ENCODE measurements at regions not wholly inside any gene's neighbourhood (a gene's known extent, or its start where the extent isn't known, plus 50 kb on each side); places are given as distances from the start of the nearest gene placed in this dataset.

DNA sequence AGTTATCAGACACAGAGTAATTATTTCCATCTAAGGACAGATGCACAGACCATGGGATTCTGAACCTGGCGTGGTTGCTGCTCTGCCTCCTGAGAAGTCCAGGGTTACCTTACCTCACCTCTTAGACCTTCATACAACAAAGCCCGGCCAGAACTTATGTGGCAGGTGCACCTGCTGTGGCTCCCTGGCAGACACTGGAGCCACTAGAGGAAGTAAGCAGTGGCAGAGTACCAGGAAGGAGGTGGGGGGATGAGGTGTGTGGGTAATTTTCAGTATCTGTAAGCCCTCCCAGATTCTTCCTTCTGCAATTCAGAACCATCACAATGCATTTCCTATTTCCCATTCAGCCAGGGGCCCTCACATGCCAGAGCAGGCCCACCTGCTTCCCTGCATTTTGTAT, 106.1 kb upstream of the DOCK9 start:
- Histone ChIP-seq H4K20me1 (ENCODE audit: insufficient read depth, low read length) (no peaks in the 10 kb centered on the region), H3K79me2 (ENCODE audit: insufficient read depth, low read length) (peaks cover 4% of the 10 kb centered on the region), H2AFZ (ENCODE audit: low read depth, low read length) (no peak overlapping the region), H3K9ac (ENCODE audit: low read depth, low read length) (no peak overlapping the region), H3K27me3 (ENCODE audit: insufficient read depth, low read length, poor library complexity) (no peaks in the 10 kb centered on the region), H3K4me2 (ENCODE audit: insufficient read depth, low read length) (no peak overlapping the region; the same call in 1 of the 2 replicates), H3K27ac (ENCODE audit: low read length) (no peak overlapping the region), H3K36me3 (ENCODE audit: insufficient read depth, low read length) (no peaks in the 10 kb centered on the region; the same call in 1 of the 2 replicates), H3K4me1 (ENCODE audit: insufficient read depth, low read length) (peaks cover 42% of the 10 kb centered on the region), H3K9me3 (ENCODE audit: insufficient read depth, low read length, severe bottlenecking) (no peaks in the 10 kb centered on the region), H3K4me3 (ENCODE audit: low read depth in 1 of 2, low read length in 2 of 2) (no peak overlapping the region)
- no peak for TF ChIP-seq EZH2 (IDR thresholded peaks at IDR 0.05; ENCODE audit: borderline replicate concordance, low read depth, low read length, severe bottlenecking)
- TF ChIP-seq, protein P1, sequence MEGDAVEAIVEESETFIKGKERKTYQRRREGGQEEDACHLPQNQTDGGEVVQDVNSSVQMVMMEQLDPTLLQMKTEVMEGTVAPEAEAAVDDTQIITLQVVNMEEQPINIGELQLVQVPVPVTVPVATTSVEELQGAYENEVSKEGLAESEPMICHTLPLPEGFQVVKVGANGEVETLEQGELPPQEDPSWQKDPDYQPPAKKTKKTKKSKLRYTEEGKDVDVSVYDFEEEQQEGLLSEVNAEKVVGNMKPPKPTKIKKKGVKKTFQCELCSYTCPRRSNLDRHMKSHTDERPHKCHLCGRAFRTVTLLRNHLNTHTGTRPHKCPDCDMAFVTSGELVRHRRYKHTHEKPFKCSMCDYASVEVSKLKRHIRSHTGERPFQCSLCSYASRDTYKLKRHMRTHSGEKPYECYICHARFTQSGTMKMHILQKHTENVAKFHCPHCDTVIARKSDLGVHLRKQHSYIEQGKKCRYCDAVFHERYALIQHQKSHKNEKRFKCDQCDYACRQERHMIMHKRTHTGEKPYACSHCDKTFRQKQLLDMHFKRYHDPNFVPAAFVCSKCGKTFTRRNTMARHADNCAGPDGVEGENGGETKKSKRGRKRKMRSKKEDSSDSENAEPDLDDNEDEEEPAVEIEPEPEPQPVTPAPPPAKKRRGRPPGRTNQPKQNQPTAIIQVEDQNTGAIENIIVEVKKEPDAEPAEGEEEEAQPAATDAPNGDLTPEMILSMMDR (IDR thresholded peaks at IDR 0.05; ENCODE audit: borderline replicate concordance, extremely low read depth, low read length, poor library complexity, severe bottlenecking), result no peak
- ATAC-seq (ENCODE audit: insufficient read depth, low read depth) (no peak), DNase-seq (peak; percentile 15)

DNA sequence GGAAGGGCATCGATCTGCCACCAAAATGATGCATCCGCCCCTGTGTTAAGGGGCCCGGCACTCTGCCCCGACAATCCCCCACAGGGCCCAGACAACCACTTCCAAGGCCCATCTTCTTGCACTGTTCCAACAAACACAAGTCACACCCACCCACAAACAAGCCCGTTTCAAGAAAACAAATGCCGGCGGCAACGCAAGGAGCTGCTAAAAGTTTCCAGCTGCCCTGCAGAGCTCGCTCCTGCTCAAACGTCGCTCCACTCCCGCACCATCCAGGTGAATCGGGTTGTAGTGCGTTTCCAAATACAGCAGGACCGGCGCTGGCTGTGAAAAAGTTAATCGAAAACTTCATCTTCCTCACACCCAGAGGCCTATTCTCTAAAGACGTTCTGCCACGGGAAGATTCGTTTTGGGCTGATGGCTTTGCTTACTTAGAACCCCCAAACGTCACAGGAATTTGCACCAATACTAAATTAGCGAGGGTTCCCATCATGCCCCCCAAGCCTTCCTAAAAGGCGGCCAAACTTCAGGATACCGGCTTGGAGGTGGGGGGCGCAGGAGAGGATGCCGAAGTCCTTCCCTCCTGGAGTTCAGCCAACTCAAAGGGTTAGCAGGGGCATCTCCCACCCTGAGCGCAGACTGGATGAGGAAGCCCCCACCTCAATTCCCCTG, 107.4 kb upstream of the DOCK9 start:
- no peaks in the 10 kb centered on the region; the same call in 1 of the 2 replicates for H3K36me3 ChIP-seq (ENCODE audit: insufficient read depth, low read length)
- peak overlapping the region; percentile 80 for H3K4me2 ChIP-seq (ENCODE audit: insufficient read depth, low read length)
- no peak overlapping the region for H2AFZ ChIP-seq (ENCODE audit: low read depth, low read length)
- no peak overlapping the region; the same call in 1 of the 2 replicates for H3K9ac ChIP-seq (ENCODE audit: low read depth, low read length)
- ATAC-seq (ENCODE audit: insufficient read depth, low read depth) (no peak), DNase-seq (no peak)
- H3K27ac ChIP-seq (ENCODE audit: low read length), result no peak overlapping the region
- H3K9me3 ChIP-seq (ENCODE audit: insufficient read depth, low read length, severe bottlenecking), result no peaks in the 10 kb centered on the region
- peaks cover 42% of the 10 kb centered on the region for H3K4me1 ChIP-seq (ENCODE audit: insufficient read depth, low read length)
- no peaks in the 10 kb centered on the region for H4K20me1 ChIP-seq (ENCODE audit: insufficient read depth, low read length)
- TF ChIP-seq, protein P1 (IDR thresholded peaks at IDR 0.05; ENCODE audit: borderline replicate concordance, extremely low read depth, low read length, poor library complexity, severe bottlenecking), result no peak
- peak overlapping the region in 1 of 2 experiments; percentile 76; a peak in 1 of 4 replicates for H3K4me3 ChIP-seq (ENCODE audit: low read depth in 1 of 2, low read length in 2 of 2)
- H3K27me3 ChIP-seq (ENCODE audit: insufficient read depth, low read length, poor library complexity), result no peaks in the 10 kb centered on the region
- peaks cover 4% of the 10 kb centered on the region for H3K79me2 ChIP-seq (ENCODE audit: insufficient read depth, low read length)

DNA sequence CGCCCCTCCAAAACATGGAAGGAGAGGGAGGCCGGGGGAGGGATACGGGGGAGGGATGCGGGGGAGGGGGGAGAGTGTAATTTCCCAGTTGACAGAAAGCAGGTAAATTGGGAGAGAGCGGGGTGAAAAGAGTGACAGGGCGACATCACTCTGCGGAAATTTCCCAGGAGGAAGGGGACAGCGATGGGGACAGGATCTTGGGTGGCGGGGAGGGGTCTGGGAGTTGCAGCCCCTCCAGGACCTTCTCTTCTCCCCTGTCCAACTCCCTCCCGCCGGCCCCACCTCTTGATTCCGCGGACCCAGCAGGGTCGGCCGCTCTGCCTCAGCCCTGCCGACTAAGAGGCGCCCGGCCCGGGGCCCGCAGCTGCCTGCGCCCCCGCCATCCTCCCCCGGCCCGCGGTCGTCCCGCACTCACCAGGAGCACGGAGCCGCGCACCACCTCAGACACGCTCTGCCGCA, 108.0 kb upstream of the DOCK9 start:
- DNase-seq, result no peak
- Histone ChIP-seq H3K9ac (ENCODE audit: low read depth, low read length) (peak overlapping the region; percentile 91), H3K9me3 (ENCODE audit: insufficient read depth, low read length, severe bottlenecking) (no peaks in the 10 kb centered on the region), H3K36me3 (ENCODE audit: insufficient read depth, low read length) (no peaks in the 10 kb centered on the region; the same call in 1 of the 2 replicates), H3K4me1 (ENCODE audit: insufficient read depth, low read length) (peaks cover 42% of the 10 kb centered on the region), H3K27me3 (ENCODE audit: insufficient read depth, low read length, poor library complexity) (no peaks in the 10 kb centered on the region), H3K27ac (ENCODE audit: low read length) (no peak overlapping the region), H3K4me3 (ENCODE audit: low read depth in 1 of 2, low read length in 2 of 2) (peak overlapping the region; percentile 16 to 76; a peak in 3 of 4 replicates), H3K4me2 (ENCODE audit: insufficient read depth, low read length) (peak overlapping the region; percentile 80), H2AFZ (ENCODE audit: low read depth, low read length) (peak overlapping the region; percentile 54), H3K79me2 (ENCODE audit: insufficient read depth, low read length) (peaks cover 4% of the 10 kb centered on the region), H4K20me1 (ENCODE audit: insufficient read depth, low read length) (no peaks in the 10 kb centered on the region)
- no peak for TF ChIP-seq EZH2 (IDR thresholded peaks at IDR 0.05; ENCODE audit: borderline replicate concordance, low read depth, low read length, severe bottlenecking)
- TF ChIP-seq, protein P1 (IDR thresholded peaks at IDR 0.05; ENCODE audit: borderline replicate concordance, extremely low read depth, low read length, poor library complexity, severe bottlenecking), result no peak
- ATAC-seq (ENCODE audit: insufficient read depth, low read depth), result no peak
